PC-9 (cell line): ENCODE measurements at regions not wholly inside any gene's neighbourhood (a gene's known extent, or its start where the extent isn't known, plus 50 kb on each side); places are given as distances from the start of the nearest gene placed in this dataset.

ENCODE experiments used
- BruUV-seq: library from RNA; stranded (reverse); fragments of 400-500 nt; replicated peaks from 2 replicates; lab custom pipeline; 2021; lab: Mats Ljungman, UMichigan
- CTCF ChIA-PET: fragments of 300-600 bp; sonication (Branson Sonifier 250); formaldehyde crosslinking; loops from one replicate; lab custom pipeline; 2022; ENCODE audit warnings: antibody characterized with exemption; lab: Charles Lee
- POLR2A ChIA-PET: fragments of 300-600 bp; sonication (Branson Sonifier 250); formaldehyde crosslinking; loops from one replicate; lab custom pipeline; 2022; ENCODE audit warnings: antibody characterized with exemption; ENCODE audit not compliant: unreplicated experiment; lab: Charles Lee
- DNase-seq, 2 experiments: peaks; one replicate each; pipeline versions ENCODE4 v3.0.0 to v3.0.0-alpha.2; 2015 to 2022; ENCODE audit warnings: mixed read lengths in 1 of 2
- H2AFZ ChIP-seq: fragments of 200-600 bp; sonication (generic); 2 replicates; pipeline ENCODE4 v1.8.1; 2017; ENCODE audit warnings: antibody characterized with exemption
- H3F3A ChIP-seq: fragments of 200-600 bp; sonication (generic); 2 replicates; pipeline ENCODE4 v1.8.1; 2017; ENCODE audit warnings: antibody characterized with exemption, mild to moderate bottlenecking, low read depth; ENCODE audit not compliant: insufficient read depth
- H3K27ac ChIP-seq: fragments of 200-600 bp; sonication (generic); 2 replicates; pipeline ENCODE4 v1.6.1; 2016; ENCODE audit warnings: mixed run types
- H3K27me3 ChIP-seq: fragments of 200-600 bp; sonication (generic); 2 replicates; pipeline ENCODE4 v1.6.1; 2016; ENCODE audit warnings: low read depth, mixed run types; ENCODE audit not compliant: insufficient read depth
- H3K36me3 ChIP-seq: fragments of 200-600 bp; sonication (generic); 2 replicates; pipeline ENCODE4 v1.6.1; 2016; ENCODE audit warnings: low read depth, mixed run types
- H3K4me1 ChIP-seq: fragments of 200-600 bp; sonication (generic); replicated peaks from 2 replicates; pipeline ENCODE4 v1.6.1; 2016; ENCODE audit warnings: mixed run types; ENCODE audit not compliant: insufficient read depth
- H3K4me2 ChIP-seq: fragments of 200-600 bp; sonication (generic); 2 replicates; pipeline ENCODE4 v1.6.1; 2017; ENCODE audit warnings: mixed run types
- H3K4me3 ChIP-seq: fragments of 200-600 bp; sonication (generic); 2 replicates; pipeline ENCODE4 v1.6.1; 2016; ENCODE audit warnings: mixed run types
- H3K79me2 ChIP-seq: fragments of 200-600 bp; sonication (generic); 2 replicates; pipeline ENCODE4 v1.6.1; 2017; ENCODE audit warnings: low read depth, mixed run types
- H3K9me2 ChIP-seq: fragments of 200-600 bp; sonication (generic); 2 replicates; pipeline ENCODE4 v1.8.1; 2017; ENCODE audit warnings: mild to moderate bottlenecking; ENCODE audit not compliant: insufficient read depth
- H3K9me3 ChIP-seq: fragments of 200-600 bp; sonication (generic); 2 replicates; pipeline ENCODE4 v1.8.1; 2016; ENCODE audit warnings: low read depth; ENCODE audit not compliant: insufficient read depth
- H4K20me1 ChIP-seq: fragments of 200-600 bp; sonication (generic); 2 replicates; pipeline ENCODE4 v1.8.1; 2017; ENCODE audit not compliant: insufficient read depth
- CTCF ChIP-seq: fragments of 200-600 bp; sonication (generic); conservative IDR thresholded peaks from 2 replicates; pipeline ENCODE4 v1.6.1; 2017; ENCODE audit warnings: mixed run types, antibody characterized with exemption, mild to moderate bottlenecking, moderate library complexity
- EZH2 ChIP-seq: fragments of 200-600 bp; sonication (generic); IDR thresholded peaks from 2 replicates; pipeline ENCODE4 v1.8.0; 2017; ENCODE audit warnings: antibody characterized with exemption, low read depth
- intact Hi-C: fragments of 100-400 bp; cut with micrococcal nuclease; formaldehyde crosslinking; loops from one replicate; pipeline ENCODE4 v1.10.0; 2022; ENCODE audit not compliant: unreplicated experiment

DNA sequence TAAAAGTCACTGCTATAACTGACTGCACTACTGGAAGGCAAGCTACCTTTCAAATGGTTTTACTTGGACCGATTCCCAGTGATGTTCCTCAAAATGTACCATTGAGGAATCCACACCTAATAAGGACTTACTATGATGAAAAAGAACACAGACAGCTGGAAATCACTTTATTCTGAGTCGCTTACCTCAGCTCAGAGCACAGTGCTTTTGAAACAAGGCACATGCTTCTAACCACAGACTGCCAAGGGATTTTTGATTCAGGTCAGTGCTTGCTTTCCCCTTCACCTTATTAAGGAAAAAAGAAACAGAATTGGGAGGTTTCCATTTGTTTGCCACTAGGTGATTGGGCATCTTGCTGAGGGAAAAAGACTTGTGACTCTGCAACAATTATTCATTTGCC is 707.5 kb upstream of the FSHR start:
- no peak for DNase-seq
- H3K4me3 ChIP-seq, result no peak overlapping the region
- no peak overlapping the region for H3K4me2 ChIP-seq
- no peak overlapping the region for H2AFZ ChIP-seq
- H3K36me3 ChIP-seq, result no peaks in the 10 kb centered on the region
- H3K4me1 ChIP-seq, result no peaks in the 10 kb centered on the region
- no peak for TF ChIP-seq CTCF
- TF ChIP-seq EZH2, result no peak
- ChIA-PET CTCF (no interaction called here), POLR2A (no interaction called here)
- no peak overlapping the region for H3K27ac ChIP-seq
- H3F3A ChIP-seq, result no peaks in the 10 kb centered on the region
- H3K27me3 ChIP-seq, result no peaks in the 10 kb centered on the region
- no peaks in the 10 kb centered on the region for H3K9me2 ChIP-seq
- H3K9me3 ChIP-seq, result no peaks in the 10 kb centered on the region
- intact Hi-C loops, result no loop called here
- BruUV-seq, result no TSS peak
- 0 out of 2 replicates have a peak, but pooled peaks cover 3% of the 10 kb centered on the region for H4K20me1 ChIP-seq
- no peaks in the 10 kb centered on the region for H3K79me2 ChIP-seq

DNA sequence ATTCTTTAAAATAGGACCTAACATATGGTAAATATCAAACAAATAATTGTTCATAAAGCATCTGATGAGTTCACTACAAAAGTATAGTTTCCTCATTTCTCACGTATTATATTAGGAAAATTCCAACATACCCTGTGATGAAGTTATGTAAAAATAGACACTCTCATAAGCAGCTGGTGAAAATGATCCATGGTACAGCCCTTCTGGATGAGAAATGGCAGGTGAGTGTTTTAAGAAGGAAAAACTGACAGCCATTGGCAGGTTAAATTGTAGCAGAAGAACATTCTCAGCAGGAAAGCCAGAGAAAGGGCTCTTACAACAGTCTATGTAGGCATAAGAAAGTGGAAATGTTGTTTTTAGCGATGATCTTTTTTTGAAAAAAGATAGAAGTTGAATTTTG is 706.5 kb upstream of the FSHR start:
- ChIA-PET CTCF (no interaction called here), POLR2A (no interaction called here)
- Histone ChIP-seq H3K36me3 (no peaks in the 10 kb centered on the region), H3K27ac (no peak overlapping the region), H3K9me2 (no peaks in the 10 kb centered on the region), H3K79me2 (no peaks in the 10 kb centered on the region), H3K4me1 (no peaks in the 10 kb centered on the region), H3K9me3 (no peaks in the 10 kb centered on the region), H3K27me3 (no peaks in the 10 kb centered on the region), H2AFZ (no peak overlapping the region), H3K4me3 (no peak overlapping the region), H4K20me1 (no peaks in the 10 kb centered on the region), H3K4me2 (no peak overlapping the region), H3F3A (no peaks in the 10 kb centered on the region)
- intact Hi-C loops, result no loop called here
- DNase-seq, result no peak
- BruUV-seq, result no TSS peak
- no peak for TF ChIP-seq CTCF

GRCh38 chr2:49860170-49860569 is 705.9 kb upstream of the FSHR start:
- H3K4me3 ChIP-seq, result no peak overlapping the region
- no peak for TF ChIP-seq CTCF
- no peak for TF ChIP-seq EZH2
- no peaks in the 10 kb centered on the region for H4K20me1 ChIP-seq
- intact Hi-C loops, result no loop called here
- H3K36me3 ChIP-seq, result no peaks in the 10 kb centered on the region
- H3K9me2 ChIP-seq, result no peaks in the 10 kb centered on the region
- POLR2A ChIA-PET, result no interaction called here
- no TSS peak for BruUV-seq
- no peak overlapping the region for H3K4me2 ChIP-seq
- no peaks in the 10 kb centered on the region for H3K9me3 ChIP-seq
- H2AFZ ChIP-seq, result no peak overlapping the region
- no peak for DNase-seq
- no peak overlapping the region for H3K27ac ChIP-seq
- no peaks in the 10 kb centered on the region for H3K4me1 ChIP-seq
- no peaks in the 10 kb centered on the region for H3F3A ChIP-seq
- CTCF ChIA-PET, result no interaction called here
- H3K27me3 ChIP-seq, result no peaks in the 10 kb centered on the region; the same call in 1 of the 2 replicates
- H3K79me2 ChIP-seq, result no peaks in the 10 kb centered on the region
